IPS-18a (cell line): ENCODE measurements at regions not wholly inside any gene's neighbourhood (a gene's known extent, or its start where the extent isn't known, plus 50 kb on each side); places are given as distances from the start of the nearest gene placed in this dataset.
"Not testable (repeated sequence)": the region's sequence is repeated elsewhere in the genome, so short reads cannot be mapped to it uniquely, and the experiment has no call there.

Source experiments
- H3K27ac ChIP-seq: one replicate; pipeline ENCODE4 v1.5.1; 2013; ENCODE audit warnings: low read length
- H3K27me3 ChIP-seq: one replicate; pipeline ENCODE4 v1.6.1; 2013; ENCODE audit warnings: mild to moderate bottlenecking, low read length; ENCODE audit not compliant: control insufficient read depth, insufficient read depth
- H3K36me3 ChIP-seq: one replicate; pipeline ENCODE4 v1.6.1; 2013; ENCODE audit warnings: low read depth, low read length; ENCODE audit not compliant: control insufficient read depth
- H3K4me1 ChIP-seq: one replicate; pipeline ENCODE4 v1.6.1; 2013; ENCODE audit warnings: low read depth, low read length; ENCODE audit not compliant: control insufficient read depth
- H3K4me3 ChIP-seq: one replicate; pipeline ENCODE4 v1.5.1; 2013; ENCODE audit warnings: low read length
- H3K9ac ChIP-seq: one replicate; pipeline ENCODE4 v1.6.1; 2013; ENCODE audit warnings: mild to moderate bottlenecking, low read length, moderate library complexity
- H3K9me3 ChIP-seq: one replicate; pipeline ENCODE4 v1.6.1; 2013; ENCODE audit warnings: low read depth, low read length; ENCODE audit not compliant: control insufficient read depth

DNA sequence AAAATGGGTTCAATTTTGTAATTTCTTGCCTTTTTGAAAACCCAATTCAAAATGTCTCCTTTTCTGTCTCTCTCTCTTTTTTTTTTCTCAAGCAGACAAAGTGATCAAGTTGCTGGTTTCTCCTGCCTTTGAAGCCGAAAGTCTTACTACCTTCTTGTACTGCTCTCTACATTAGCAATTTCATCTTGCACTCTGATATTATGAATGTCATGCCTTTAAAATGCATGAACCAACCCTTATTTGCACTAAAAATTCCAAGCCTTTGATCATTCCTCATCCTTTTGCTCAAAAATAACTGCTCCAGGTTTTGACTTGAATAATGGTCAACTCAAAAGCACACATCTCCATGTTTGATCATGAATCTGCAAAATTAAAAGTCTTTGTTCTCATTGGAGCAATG, 125.2 kb downstream of the CETN3 start:
- Histone ChIP-seq H3K36me3 (no peaks in the 10 kb centered on the region), H3K9me3 (no peaks in the 10 kb centered on the region), H3K4me3 (no peak overlapping the region), H3K27me3 (no peaks in the 10 kb centered on the region), H3K4me1 (no peaks in the 10 kb centered on the region), H3K9ac (no peak overlapping the region), H3K27ac (no peak overlapping the region)

DNA sequence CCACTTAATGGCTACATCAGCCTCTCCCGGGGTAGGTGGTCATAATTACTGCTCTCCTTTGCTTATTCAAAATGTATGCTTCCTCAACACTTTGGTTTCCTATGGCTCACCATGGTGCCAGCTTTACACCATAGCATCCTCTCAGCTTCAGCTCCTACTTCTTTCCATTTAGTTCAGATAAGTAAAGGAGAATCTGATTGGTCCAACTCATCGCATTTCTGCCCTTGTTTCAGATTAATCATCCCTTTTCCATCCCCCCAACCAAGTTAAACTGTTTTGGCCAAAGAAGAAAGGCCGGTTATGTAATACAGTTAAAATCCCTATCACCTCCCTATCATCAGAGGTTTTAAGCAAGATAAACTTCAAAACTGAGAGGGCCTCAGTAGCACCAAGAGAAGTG, 130.5 kb downstream of the CETN3 start:
- Histone ChIP-seq H3K4me1 (no peaks in the 10 kb centered on the region), H3K36me3 (no peaks in the 10 kb centered on the region), H3K27ac (no peak overlapping the region), H3K9me3 (no peaks in the 10 kb centered on the region), H3K4me3 (no peak overlapping the region), H3K9ac (no peak overlapping the region), H3K27me3 (no peaks in the 10 kb centered on the region)

DNA sequence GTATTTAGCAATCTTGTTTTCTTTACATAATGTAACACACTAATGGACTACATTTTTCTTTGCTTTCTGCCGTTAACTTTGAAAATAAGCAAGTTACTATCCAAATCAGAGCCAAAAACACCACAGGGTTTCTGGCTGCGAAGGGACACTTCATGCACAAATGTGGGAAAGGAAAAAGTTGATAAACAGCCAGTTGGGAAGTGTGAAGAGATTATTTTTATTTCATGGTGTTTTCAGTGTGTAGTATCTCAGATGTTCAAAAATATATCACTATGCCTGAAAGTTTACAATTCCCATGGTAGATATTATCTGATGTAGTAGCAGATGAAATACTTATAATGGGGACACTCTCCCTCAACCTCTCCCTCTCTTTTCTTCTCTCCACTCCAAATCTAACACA, 135.3 kb downstream of the CETN3 start:
- no peak overlapping the region for H3K9ac ChIP-seq
- no peaks in the 10 kb centered on the region for H3K4me1 ChIP-seq
- no peaks in the 10 kb centered on the region for H3K9me3 ChIP-seq
- no peaks in the 10 kb centered on the region for H3K36me3 ChIP-seq
- H3K27me3 ChIP-seq = no peaks in the 10 kb centered on the region
- H3K27ac ChIP-seq = no peak overlapping the region
- no peak overlapping the region for H3K4me3 ChIP-seq

DNA sequence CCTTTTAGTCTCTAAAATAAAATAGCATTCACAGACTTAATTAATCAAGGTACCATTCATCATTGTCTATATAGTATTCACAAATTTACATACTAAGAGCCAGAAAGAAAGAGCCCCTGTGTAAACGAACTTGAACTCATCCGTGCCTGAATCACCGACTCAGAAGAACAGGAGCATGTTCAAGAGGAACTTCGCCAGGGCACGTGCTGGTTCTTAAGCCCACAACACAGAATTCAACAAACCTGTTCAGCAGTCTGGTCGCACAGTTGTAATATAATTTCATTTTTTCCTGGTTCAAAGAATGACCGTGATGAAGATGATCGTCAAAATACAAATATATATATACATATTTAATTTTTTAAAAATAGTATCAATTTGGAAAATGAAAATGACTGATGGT, 141.9 kb downstream of the CETN3 start:
- Histone ChIP-seq H3K9me3 (no peaks in the 10 kb centered on the region), H3K9ac (no peak overlapping the region), H3K4me3 (no peak overlapping the region), H3K27ac (no peak overlapping the region), H3K4me1 (peaks cover 3% of the 10 kb centered on the region), H3K27me3 (no peaks in the 10 kb centered on the region), H3K36me3 (no peaks in the 10 kb centered on the region)

DNA sequence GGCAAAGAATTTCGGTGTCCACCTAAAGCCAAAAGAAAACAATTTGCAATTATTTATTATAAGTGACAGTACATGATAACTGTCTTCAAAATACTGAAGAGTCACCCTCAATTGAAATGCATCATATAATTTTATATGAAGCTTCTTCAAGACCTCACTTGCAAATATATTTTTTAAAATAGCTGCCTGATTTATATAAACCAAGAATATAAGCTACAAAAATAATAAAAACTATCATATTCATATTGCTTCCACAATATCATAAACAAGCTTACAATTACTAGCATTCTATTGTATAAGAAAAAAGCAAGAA, 144.1 kb downstream of the CETN3 start:
- H3K4me1 ChIP-seq = peaks cover 3% of the 10 kb centered on the region
- H3K36me3 ChIP-seq = no peaks in the 10 kb centered on the region
- no peak overlapping the region for H3K9ac ChIP-seq
- H3K9me3 ChIP-seq = no peaks in the 10 kb centered on the region
- no peak overlapping the region for H3K4me3 ChIP-seq
- H3K27me3 ChIP-seq = no peaks in the 10 kb centered on the region
- no peak overlapping the region for H3K27ac ChIP-seq

DNA sequence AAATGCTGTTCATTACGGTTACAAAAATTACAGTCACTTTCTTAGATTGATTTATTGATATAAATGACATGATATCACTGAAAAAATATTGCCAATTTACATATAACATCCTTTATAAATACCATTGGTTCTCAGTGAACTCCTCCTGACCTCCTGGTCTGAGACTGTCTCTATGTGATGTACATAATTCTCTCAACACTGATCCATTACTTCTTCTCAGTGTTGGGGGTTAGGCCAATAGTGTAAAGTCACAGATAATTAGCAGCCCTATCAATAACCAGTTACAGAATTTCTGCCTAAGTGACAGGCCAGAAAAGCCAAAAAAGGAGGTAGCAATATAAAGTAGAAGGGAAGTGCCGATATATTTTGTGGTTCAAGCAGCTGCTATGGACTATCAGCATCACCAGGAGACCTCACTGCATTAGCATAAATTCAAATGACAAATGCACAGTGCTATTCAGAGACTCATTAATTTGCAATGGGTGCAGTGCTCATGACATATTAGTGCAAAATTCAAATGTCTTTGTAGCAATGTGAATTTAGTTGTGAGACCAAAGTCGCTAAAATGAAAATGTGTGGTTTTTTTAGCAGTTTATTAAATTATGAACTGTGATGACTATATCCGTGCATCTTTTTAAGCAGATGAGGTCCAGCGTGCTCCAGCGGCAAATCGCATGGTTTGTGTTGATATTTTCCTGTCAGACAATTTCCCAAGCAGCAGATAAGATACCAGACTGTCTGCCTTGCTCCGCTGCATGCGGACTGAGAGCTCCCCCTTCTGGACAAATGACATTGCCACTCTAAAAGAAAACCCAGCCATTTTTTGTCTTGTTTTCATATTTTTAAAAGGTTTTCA, 144.6 kb downstream of the CETN3 start:
- Histone ChIP-seq H3K4me3 (no peak overlapping the region), H3K4me1 (peaks cover 3% of the 10 kb centered on the region), H3K36me3 (no peaks in the 10 kb centered on the region), H3K9ac (no peak overlapping the region), H3K9me3 (no peaks in the 10 kb centered on the region), H3K27me3 (no peaks in the 10 kb centered on the region), H3K27ac (no peak overlapping the region)

DNA sequence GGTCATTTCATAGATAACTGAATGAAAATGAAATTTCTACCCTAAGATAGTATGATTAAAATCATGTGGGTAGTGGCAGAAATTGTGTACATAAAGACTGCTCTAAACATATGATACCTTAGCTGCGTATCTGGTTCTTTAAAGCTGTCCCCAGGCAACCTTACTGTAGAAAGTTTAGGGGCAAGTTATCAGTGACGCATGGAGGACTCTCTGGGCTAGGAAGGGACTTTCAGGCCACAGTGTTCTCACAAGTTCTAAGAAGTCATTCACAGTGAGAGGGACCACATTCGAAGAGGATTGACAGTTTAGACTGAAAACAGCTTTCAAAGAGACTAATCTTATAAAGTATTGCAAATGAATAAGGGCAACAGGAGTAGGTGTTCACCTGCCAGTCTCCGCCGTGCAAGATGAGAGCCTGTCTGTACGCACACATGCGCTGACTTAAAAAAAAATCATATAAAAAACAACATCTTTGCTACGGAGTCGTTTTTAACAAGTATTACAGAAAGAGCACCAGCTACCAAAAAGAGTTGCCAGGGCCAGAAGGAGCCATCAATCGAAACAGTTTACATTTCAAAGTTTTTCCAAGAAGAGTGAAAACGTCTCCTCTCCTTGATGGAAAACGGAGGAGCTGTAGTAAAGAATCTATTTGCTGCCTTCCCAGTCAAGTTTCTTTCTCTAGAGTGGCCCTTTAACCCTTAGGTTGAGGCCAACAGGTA, 146.3 kb downstream of the CETN3 start:
- Histone ChIP-seq H3K9ac (no peak overlapping the region), H3K36me3 (no peaks in the 10 kb centered on the region), H3K27me3 (no peaks in the 10 kb centered on the region), H3K9me3 (no peaks in the 10 kb centered on the region), H3K4me1 (peaks cover 3% of the 10 kb centered on the region), H3K27ac (no peak overlapping the region), H3K4me3 (no peak overlapping the region)

DNA sequence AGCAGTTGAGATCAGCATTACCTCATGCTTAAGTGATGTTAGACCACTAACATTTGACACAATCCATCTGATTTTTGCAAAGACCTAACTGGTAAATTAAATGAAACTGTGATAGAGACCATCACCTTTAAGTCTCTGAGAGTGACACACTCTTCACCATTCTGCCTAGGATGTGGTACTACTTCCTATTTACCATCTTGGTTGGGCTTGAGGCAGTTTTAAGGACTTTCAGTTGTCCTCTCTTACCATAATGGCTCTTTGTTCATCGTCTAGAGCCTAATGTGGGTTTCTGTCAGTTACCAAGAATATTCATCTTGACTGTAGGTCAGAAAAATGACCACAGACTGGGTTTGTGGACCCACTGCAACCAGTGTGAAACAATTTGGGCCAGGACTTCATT, 158.1 kb downstream of the CETN3 start:
- no peaks in the 10 kb centered on the region for H3K9me3 ChIP-seq
- no peak overlapping the region for H3K4me3 ChIP-seq

DNA sequence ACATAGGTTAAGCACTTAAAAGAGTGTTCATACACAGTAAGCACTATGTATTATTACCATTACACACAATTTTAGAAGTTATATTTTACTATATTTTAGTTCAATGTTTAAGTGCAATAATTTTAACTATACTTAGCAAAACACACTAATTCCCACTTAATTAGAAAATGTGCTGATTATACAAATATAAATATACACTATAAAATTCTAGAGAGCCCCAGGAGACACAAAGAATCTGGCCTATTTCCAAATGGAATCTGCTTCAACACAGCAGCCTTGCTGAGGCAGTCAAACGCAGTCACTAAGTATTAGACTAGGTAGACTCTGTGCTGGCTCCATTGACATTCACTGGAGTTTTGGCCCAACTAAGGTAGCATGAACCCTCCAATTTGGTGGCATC, 160.9 kb downstream of the CETN3 start:
- Histone ChIP-seq H3K4me1 (no peaks in the 10 kb centered on the region), H3K9me3 (no peaks in the 10 kb centered on the region), H3K27ac (no peak overlapping the region), H3K4me3 (no peak overlapping the region), H3K9ac (no peak overlapping the region), H3K36me3 (no peaks in the 10 kb centered on the region), H3K27me3 (no peaks in the 10 kb centered on the region)

More for the DNA sequence above, 158.1 kb downstream of the CETN3 start:
- Histone ChIP-seq H3K27ac (no peak overlapping the region), H3K9ac (no peak overlapping the region), H3K4me1 (no peaks in the 10 kb centered on the region), H3K36me3 (no peaks in the 10 kb centered on the region), H3K27me3 (no peaks in the 10 kb centered on the region)

DNA sequence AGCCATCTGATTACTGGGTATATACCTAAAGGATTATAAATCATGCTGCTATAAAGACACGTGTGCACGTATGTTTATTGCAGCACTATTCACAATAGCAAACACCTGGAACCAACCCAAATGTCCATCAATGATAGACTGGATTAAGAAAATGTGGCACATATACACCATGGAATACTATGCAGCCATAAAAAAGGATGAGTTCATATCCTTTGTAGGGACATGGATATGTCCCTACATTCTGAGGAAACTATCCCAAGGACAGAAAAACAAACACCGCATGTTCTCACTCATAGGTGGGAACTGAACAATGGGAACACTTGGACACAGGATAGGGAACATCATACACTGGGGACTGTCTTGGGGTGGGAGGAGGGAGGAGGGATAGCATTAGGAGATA, 165.7 kb downstream of the CETN3 start:
- not testable (repeated sequence) for H3K27ac ChIP-seq, H3K9me3 ChIP-seq, H3K27me3 ChIP-seq, H3K36me3 ChIP-seq, H3K4me1 ChIP-seq, H3K4me3 ChIP-seq, H3K9ac ChIP-seq

DNA sequence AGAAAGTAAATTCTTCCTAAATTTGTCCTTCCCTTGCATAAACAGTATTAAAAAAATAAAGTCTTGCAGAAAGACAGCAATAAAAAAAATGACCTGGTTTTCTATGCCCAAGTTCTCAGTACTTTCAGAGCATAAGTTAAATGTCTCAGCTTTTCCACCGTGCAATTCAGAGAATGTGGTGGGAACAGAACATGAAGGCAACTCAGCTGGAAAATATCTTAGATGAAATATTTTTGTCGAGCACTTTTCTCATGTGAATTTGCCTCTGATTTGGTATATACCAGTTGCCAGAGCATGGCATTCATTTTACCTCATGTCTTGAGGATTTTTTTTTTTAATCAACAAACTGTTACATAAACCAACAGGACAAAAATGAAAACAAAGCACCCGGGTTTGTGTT, 176.1 kb downstream of the CETN3 start:
- no peaks in the 10 kb centered on the region for H3K9me3 ChIP-seq

DNA sequence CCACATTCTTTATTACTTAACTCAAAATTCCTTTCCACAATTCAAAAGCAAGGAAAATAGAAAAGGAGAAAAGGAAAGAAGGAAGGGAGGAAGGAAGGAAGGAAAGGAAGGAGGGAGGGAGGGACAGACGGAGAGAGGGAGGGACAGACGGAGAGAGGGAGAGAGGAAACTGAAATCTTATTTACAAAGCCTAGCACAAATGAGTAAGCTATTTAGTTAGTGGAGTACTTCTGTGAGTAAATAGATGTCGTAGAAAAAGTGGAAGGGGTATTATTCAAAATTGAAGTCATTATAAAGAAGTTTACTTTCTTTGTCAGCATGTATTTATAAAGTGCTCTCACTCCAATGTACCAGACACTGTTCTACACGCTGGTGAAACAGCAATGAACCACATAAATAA, 177.9 kb downstream of the CETN3 start:
- Histone ChIP-seq H3K36me3 (no peaks in the 10 kb centered on the region), H3K4me3 (no peak overlapping the region), H3K9ac (no peak overlapping the region), H3K27ac (no peak overlapping the region), H3K4me1 (no peaks in the 10 kb centered on the region), H3K27me3 (no peaks in the 10 kb centered on the region), H3K9me3 (no peaks in the 10 kb centered on the region)

More for the DNA sequence above, 176.1 kb downstream of the CETN3 start:
- Histone ChIP-seq H3K9ac (no peak overlapping the region), H3K4me3 (no peak overlapping the region), H3K4me1 (no peaks in the 10 kb centered on the region), H3K27me3 (no peaks in the 10 kb centered on the region), H3K36me3 (no peaks in the 10 kb centered on the region), H3K27ac (no peak overlapping the region)
